HG03280 (cell line): ENCODE measurements at regions not wholly inside any gene's neighbourhood (a gene's known extent, or its start where the extent isn't known, plus 50 kb on each side); places are given as distances from the start of the nearest gene placed in this dataset.
A peak's percentile ranks its signal among the peaks of the same experiment; 100 is the strongest.
"Not testable (repeated sequence)": the region's sequence is repeated elsewhere in the genome, so short reads cannot be mapped to it uniquely, and the experiment has no call there.

Source experiments
- ATAC-seq: cut with Tn5 transposase; IDR thresholded peaks from one replicate; pipeline ENCODE4 v1.9.1; 2021; ENCODE audit warnings: mild to moderate bottlenecking, moderate library complexity; ENCODE audit not compliant: unreplicated experiment

DNA sequence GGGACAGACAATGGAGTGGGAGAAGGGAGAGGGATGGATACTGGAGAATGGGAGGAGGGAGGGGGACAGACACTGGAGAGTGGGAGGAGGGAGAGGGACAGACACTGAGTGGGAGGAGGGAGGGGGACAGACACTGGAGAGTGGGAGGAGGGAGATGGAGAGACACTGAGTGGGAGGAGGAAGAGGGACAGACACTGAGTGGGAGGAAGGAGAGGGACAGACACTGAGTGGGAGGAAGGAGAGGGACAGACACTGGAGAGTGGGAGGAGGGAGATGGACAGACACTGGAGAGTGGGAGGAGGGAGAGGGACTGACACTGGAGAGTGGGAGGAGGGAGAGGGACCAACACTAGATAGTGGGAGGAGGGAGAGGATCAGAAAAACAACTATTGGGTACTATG is 426.7 kb upstream of the PMFBP1 start:
- ATAC-seq, result no peak

DNA sequence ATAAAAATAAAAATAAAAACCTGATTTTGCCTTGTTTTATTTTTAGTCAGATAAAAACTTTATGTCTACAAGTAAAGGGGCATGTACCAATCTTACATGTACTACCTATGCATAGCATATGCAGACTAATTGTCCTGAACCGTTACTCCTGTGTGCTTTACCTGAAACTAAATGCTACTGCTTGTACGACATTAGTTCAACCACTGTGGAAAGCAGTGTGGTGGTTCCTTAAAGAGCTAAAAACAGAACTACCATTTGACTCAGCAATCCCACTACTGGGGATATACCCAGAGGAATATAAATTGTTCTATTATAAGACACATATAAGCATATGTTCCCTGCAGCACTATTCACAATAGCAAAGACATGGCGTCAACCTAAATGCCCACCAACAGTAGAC is 426.0 kb upstream of the PMFBP1 start:
- no peak for ATAC-seq

DNA sequence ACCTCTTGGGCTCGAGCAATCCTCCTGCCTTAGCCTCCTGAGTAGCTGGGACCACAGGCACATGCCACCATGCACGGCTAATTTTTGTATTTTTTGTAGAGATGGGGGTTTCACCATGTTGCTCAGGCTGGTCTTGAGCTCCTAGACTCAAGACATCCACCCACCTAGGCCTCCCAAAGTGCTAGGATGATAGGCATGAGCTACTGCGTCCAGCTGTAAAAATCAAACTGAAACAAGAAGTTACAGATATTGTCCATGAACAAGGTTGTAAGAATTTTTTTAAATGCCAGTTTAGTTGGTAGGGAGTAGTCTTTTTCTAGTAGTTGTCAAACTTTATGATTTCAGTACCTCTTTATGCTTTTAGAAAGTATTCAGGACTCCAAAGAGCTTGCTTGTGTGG is 424.4 kb upstream of the PMFBP1 start:
- ATAC-seq, result no peak

DNA sequence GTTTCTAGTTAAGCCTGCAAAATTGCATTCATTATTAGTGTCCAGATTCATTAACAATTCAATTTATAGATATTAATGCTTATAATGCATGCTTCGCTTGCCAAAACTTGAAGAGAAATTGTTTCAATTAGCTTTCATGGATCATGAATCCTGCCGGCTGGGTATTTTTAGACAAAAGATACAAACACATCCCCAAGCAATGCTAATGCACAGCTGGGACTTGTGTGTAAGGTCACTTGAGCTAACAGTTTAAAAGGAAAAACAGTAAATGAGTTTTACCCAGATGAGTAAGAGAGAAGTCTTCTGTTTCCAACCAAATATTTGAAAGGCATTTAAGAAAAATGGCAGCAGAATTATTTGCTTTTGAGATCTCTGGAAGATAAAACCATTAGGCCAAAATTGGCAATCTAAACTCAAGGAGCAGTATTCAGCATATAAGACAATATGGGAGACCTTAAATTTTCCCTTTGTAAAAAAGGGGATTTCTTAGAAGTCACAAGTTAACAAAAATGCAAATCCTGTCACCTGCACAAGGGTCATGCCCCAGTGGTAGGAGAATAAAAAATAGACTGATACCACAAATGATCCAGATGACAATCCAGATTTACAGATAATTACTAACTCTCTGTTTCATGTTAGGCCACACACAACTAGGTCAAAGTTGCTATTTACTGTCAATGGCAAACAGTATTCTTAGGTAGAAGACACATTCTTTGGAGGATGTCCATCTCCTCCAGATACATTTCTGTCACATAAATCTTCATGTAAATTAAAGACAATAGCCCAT is 418.4 kb upstream of the PMFBP1 start:
- peak; percentile 71 for ATAC-seq

DNA sequence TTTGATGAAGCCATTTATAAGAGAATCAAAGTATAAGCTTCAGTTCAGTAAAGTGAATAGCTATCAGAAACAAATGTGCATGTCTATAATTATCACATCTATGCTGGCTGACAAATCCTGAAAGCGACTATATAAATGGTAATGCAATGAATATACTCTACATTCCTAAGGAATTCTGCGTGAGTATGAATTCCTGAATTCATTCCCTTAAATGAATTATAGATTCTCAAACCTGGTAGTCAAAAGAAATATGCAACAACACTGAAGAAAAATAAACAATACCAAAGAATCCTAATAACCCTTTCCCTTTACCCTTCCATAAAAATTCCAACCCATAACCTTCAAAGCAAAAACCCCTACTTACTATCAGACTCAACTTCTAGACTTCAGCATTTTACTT is 416.6 kb upstream of the PMFBP1 start:
- ATAC-seq, result no peak

DNA sequence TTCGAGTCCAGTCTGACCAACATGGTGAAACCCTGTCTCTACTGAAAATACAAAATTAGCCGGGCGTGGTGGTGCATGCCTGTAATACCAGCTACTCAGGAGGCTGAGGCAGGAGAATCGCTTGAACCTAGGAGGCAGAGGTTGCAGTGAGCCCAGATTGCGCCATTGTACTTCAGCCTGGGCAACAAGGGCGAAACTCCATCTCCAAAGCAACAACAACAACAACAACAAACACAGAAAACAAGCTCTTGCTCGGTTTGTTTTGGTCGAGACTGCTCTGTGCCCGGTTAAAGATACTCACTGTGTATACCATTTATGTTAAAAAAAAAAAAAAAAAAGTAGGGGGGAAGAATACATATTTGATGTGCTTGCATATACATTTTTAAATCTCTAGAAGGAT is 406.1 kb upstream of the PMFBP1 start:
- not testable (repeated sequence) for ATAC-seq

DNA sequence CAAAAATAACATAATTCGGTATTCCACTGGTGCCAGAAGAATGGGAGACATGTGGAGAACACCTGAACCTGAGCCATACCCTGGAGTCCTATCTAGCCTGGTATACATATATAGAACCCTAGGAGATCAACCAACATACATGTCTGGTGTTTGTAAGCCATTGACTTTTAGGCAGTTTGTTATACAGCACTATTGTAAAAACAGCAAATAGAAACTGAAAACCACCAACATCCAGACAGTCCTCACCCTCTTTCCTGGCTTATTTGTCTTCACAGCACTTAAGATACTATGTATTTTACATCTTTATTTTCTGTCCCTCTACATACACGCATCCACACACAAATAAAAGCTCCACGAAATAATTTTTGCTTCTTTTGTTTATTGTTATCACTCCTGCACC is 404.2 kb upstream of the PMFBP1 start:
- no peak for ATAC-seq

DNA sequence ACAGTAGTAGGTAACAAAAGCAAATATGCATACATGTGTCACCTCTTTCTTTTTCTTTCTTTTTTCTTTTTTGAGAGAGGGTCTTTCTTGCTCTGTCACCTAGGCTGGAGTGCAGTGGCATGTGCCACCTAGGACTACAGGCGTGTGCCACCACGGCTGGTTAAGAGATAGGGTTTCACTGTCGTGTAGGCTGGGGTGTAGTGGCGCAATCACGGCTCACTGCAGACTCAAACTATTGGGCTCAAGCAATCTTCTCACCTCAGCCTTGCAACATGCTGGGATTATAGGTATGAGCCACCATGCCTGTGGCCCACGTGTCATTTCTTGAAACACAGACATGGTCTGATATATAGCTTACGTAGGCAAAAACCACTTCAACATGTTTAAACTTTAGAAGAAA is 397.7 kb upstream of the PMFBP1 start:
- no peak for ATAC-seq

DNA sequence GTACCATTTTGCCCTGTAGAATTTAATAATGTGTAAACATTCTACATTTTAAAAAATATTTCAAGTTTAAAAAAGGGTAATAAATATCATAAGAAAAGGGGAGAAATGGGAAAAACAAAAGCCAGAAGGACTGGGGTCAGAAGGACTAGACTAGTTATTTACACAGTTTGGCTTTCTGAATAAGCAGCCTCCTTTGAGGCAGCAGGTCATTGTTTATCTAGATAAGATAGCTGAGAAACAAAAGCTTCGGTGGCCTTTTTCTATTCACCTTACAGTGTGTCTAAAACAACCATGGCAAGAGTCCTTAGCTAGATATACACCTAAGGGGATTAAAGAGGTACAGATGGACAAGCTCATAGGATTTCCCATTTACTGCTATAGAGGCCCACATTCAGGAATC is 396.5 kb upstream of the PMFBP1 start:
- ATAC-seq, result no peak

DNA sequence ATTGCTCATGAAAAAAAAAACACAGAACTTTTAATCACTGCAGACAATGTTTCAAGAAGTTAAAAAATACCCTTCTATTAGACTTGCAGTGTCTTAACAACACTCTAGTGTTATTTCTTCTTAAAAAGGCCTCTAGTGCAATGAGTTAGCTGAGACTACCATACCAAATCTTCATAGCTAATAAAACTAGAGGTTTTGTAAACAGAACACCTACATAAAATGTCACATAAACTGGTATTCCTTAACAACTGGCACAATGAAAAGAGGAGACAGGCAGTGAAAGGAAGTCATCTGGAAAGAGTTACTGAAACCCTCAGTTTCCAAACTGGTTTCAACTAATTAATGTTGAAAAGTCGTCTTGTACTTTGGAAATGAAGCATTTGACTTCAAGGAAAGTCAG is 394.2 kb upstream of the PMFBP1 start:
- ATAC-seq, result no peak

DNA sequence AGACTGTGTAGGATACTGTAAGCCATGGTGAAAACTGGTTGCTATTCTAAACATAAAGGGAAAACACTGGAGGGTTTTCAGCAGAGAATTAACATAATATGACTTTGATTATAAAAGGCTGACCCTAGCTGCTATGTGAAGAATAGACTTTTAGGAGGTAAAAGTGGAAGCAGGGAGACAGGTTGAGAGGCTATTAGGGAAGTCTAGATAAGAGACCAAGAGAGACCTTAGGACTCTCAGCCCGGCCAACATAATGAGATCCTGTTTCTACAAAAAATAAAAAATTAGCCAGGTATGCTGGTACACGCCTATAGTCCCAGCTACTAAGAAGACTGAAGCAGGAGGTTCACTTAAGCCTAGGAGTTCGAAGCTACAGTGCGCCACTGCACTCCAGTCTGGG is 393.2 kb upstream of the PMFBP1 start:
- ATAC-seq, result no peak

DNA sequence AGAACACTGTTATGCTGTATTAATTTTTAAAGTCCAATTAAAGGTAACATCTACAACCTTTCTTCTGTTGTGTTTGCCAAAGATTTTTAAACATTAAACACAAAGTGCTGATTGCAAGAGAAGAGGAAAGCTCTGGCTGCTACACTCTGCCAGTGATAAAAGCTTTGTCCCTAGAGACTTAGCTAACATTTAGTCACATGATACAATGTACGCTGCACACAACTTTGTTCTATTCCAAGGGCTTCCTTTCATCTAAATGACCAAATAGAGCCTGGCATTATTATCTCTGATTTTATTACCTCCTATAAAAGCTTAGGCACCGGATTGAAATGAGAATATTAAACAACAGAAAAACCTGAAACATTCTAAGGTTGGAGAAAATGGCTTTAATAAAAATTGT is 388.7 kb upstream of the PMFBP1 start:
- no peak for ATAC-seq

DNA sequence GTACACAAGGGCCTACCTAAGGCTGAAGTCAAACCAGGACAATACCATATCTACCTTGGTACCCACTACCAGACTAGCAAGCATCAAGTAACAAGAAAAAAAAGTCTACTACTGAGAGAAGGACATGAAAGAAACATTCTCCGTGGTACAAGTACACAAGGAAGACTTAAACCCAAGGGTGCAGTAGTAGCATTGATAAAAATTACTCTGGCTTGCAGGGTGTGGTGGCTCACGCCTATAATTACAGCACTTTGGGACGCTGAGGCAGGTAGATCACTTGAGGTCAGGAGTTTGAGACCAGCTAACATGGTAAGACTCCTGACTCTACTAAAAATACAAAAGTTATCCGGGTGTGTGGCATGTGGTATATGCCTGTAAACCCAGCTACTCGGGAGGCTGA is 386.5 kb upstream of the PMFBP1 start:
- ATAC-seq, result no peak

DNA sequence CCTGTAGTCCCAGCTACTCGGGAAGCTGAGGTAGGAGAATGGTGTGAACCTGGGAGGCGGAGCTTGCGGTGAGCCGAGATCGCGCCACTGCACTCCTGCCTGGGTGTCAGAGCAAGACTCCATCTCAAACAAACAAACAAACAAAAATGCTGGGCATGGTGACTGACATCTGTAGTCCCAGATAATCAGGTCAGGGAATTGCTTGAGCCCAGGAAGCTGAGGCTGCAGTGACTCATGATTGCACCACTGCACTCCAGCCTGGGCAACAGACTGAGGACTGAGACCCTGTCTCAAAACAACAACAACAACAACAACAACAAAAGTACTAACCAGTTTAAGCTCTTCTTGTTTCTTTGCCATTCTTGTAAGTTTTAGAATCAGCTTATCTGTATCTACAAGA is 383.0 kb upstream of the PMFBP1 start:
- no peak for ATAC-seq

DNA sequence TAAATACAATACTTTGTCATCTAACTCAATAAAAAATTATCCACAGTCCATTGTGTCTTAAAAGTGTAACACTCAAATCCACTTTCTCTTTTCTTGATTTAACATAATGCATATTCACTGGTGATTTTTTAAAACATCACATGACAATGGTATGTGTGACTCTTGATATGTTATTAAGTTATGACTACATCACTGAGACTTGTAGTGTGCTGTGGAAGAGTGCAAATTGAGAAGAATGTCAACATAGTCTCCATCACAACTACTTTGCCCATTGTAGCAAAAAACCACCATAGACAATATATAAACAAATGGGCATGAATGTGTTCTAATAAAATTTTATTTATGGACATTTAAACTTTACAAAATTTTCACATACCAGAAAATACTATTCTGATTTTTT is 380.7 kb upstream of the PMFBP1 start:
- ATAC-seq, result no peak

DNA sequence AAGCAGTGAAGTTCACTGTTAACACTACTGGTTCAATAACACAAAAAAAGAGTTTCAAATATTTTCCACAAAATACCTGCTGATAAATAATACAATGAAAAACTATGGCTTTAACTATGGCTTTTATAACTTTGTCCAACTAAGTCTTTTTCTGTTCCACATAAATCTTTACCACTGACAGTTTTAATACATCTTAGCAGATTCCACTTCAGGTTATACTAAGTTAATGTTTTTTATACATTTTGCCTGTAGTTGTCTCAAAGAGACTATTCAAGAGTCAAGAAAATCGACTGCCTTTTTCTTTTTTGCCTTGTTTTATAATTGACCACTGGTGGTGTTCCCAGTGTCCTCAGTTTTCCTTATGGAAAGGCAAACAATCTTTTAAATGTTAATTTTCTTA is 379.7 kb upstream of the PMFBP1 start:
- ATAC-seq, result no peak

DNA sequence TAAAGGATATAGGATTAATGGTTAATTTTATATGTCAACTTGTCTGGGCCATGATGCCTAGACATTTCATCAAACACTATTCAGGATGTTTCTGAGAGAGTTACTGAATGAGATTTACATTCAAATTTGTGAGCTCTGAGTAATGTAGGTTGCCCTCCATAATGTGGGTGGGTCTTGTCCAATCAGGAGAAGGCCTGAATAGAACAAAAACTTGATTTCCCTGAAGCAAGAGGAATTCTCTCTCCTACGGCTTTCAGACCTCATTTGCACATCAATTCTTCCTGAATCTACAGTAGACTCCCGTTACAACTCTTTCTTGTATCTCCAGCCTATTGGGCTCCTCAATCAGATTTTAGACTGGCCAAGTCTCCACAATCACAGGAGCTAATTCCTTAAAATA is 377.9 kb upstream of the PMFBP1 start:
- ATAC-seq, result no peak

DNA sequence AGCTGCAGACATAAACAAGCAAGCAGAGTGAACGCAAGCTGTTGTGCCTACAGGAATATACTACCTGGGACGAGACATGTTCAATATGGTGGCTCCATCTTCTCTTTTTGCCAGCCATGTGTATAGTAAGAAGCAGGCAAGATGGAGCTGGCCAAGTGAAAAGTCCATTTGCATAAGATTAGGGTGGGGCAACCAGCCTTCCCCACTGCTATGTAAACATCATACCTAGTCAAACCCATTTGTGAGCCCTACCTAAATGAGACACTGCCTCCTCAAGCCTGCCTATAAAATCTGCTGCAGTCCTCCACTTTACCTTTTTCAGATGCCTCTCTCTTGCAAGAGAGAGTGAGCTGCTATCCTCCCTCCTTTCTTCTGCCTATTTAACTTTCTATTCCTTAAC is 370.1 kb upstream of the PMFBP1 start:
- ATAC-seq, result no peak

DNA sequence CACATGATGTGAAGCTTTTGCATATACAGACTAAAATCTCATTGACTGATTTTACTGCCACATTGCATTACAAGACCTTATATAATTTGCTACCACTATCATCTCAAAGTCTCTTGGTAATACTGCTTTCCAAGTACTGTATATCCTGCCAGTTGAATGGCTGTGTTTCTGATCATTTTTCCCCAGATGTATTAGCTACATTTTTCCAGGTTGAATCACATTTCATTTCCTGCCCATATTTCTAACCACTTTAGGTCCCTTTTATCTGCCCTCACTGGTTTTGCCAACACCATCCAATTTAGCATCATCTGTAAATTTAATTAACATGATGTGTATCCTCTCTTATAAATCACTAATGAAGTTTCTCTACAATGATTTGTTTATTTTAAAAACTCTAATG is 365.7 kb upstream of the PMFBP1 start:
- no peak for ATAC-seq

DNA sequence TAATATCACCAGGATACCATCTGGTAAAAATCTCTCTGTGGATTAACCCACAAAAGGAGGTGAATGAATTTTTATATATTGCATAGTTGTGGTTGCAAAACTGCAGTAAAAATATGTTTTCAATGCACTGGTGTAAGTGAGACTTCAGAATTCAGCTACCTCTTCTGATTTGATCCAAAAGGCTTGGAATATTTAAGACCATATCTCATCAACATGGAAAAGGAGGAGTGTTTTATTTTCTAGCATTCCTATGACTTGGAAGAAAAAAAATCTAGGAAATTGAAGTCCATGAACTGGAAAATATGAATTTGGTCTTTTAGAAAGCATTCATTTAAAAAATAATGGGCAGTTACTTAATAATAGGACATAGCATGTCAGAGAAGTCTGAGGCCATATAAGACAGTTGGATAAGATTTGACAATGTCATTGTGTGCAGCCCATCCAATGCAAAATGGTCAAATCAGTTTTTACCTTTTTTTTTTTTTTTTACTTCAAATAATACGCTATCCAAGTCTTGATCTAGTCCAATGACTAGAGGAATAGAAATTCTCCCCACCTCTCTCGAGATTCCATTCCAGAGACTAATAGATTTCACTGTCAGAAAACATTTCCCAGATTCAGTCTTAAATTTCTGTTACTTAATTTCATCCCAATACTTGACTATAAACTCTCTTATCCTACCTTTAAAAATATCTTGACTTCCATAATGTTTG is 364.9 kb upstream of the PMFBP1 start:
- ATAC-seq, result no peak

DNA sequence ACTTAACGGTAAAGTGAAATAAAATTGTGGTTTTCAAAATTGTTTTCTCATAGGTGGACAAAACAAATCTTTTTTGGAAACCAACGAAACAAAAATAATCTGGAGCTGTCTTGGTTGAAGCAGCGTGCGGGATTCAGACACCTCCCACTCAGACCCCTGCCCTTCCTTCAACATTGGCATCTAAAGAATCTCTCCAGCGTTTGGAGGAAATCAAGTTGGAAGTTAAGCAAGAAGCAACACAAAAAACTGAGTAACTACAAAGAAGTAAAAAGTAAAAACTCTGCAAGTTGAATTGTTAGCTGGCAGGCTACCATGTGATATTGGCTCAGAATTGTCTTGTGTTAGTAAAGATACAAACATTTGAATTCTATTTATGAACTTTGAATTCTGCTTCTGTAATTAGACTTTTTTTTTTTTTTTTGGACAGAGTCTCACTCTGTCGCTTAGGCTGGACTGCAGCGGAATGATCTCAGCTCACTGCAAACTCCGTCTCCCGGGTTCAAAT is 361.0 kb upstream of the PMFBP1 start:
- no peak for ATAC-seq

DNA sequence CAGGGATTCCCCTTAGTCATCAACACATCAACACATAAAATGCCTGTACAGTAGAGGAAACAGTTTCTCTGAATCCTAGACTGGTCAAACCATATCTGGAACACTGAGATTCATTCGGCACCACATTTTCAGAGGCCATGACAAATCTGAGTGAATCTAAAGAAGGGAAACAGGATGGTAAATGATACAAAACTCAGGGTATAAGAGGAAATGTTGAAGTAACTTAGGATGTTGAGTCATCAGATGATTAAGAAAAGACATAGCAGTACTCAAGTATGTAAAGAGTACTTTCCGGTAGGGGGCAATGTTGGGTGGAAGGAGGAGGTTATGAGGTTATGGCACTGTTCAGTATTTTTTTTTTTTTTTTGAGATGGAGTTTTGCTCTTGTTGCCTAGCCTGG is 358.5 kb upstream of the PMFBP1 start:
- ATAC-seq, result no peak

DNA sequence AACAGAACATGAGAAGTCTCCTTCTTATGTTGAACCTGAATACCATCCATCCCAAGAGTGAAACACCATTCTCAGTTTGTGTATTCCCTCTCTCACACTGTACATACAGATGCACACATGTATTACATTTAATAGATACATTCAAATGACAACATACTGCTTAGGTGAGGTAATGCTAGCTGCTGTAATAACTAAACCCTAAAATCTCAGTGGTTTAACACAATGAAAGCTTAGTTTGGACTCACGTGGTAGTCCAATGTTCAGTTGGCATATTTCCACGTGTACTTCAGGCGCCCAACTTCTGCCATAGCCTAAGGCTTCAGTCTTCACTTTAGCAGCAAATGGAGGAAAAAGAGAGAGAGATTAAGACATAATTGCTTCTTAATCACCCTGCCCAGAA is 351.1 kb upstream of the PMFBP1 start:
- ATAC-seq, result no peak
